PFSK-1 (cell line): ENCODE measurements at regions not wholly inside any gene's neighbourhood (a gene's known extent, or its start where the extent isn't known, plus 50 kb on each side); places are given as distances from the start of the nearest gene placed in this dataset.

Experiments
- FOXP2 ChIP-seq: optimal IDR thresholded peaks from 2 replicates; pipeline ENCODE3; 2011; ENCODE audit warnings: borderline replicate concordance, control low read depth, inconsistent platforms; ENCODE audit not compliant: insufficient read depth; ENCODE audit errors: extremely low read length, extremely low read depth
- POLR2AphosphoS5 ChIP-seq: IDR thresholded peaks from 2 replicates; pipeline ENCODE4 v1.6.1; 2012; ENCODE audit warnings: low read depth, mild to moderate bottlenecking, control low read depth, low read length, moderate library complexity
- REST ChIP-seq, 2 experiments: IDR thresholded peaks; 2 replicates each; pipeline versions ENCODE4 v1.6.1 to v1.8.0; 2011 to 2012; ENCODE audit warnings: low read depth in 2 of 2, low read length in 2 of 2, control low read depth in 1 of 2, inconsistent platforms in 1 of 2, mild to moderate bottlenecking in 1 of 2, moderate library complexity in 1 of 2; ENCODE audit not compliant: insufficient read depth in 1 of 2
- SIN3A ChIP-seq: IDR thresholded peaks from 2 replicates; pipeline ENCODE4 v1.6.1; 2012; ENCODE audit warnings: mild to moderate bottlenecking, low read length, moderate library complexity, borderline replicate concordance; ENCODE audit not compliant: insufficient read depth
- TAF1 ChIP-seq: IDR thresholded peaks from 2 replicates; pipeline ENCODE4 v1.6.1; 2012; ENCODE audit warnings: low read length, control low read depth, borderline replicate concordance; ENCODE audit not compliant: insufficient read depth

- TF ChIP-seq REST (IDR thresholded peaks at IDR 0.05; ENCODE audit: insufficient read depth in 1 of 2, low read depth in 2 of 2, low read length in 2 of 2) (no peak), TAF1 (no peak), FOXP2 (no peak), SIN3A (no peak), POLR2AphosphoS5 (no peak)
Observed at GRCh38 chr2:147530033-147530432, 314.8 kb upstream of the ACVR2A start.

DNA sequence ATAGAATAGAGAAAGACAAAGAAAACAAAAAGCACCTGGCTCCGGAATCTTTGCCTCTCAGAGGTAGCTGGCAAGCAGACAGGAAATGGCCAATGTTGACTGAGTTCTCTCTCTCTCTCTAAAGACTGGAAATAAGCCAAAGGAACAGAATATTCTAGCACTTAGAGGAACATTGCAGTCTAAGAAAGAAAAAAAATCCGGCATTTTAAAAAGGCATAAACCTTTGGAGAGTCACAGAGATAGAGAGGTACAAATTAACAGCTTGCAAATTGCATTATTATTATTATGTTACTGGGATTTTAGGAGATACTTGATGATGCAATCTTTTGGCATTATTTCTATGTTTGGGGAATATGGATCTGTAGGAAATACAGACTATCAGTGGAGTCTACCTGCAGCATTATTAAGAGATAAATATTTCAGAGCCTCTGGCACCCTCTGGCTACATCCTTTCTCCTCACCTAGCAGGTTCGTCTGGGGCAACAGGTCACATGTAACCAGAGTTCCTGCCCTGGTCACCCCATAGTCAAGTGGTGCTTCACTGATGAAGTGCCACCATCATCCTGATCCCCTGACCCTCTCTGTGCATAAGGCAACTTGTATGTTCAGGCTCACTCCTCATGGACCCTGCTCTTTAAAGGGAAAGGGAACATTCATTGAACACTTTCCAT, 318.9 kb upstream of the ACVR2A start:
- no peak for TF ChIP-seq REST (IDR thresholded peaks at IDR 0.05; ENCODE audit: insufficient read depth in 1 of 2, low read depth in 2 of 2, low read length in 2 of 2)
- no peak for TF ChIP-seq POLR2AphosphoS5
- TF ChIP-seq FOXP2 = no peak
- TF ChIP-seq TAF1 = no peak
- TF ChIP-seq SIN3A = no peak

GRCh38 chr2:147524912-147525311, 319.9 kb upstream of the ACVR2A start:
- TF ChIP-seq FOXP2 (no peak), TAF1 (no peak), SIN3A (no peak), POLR2AphosphoS5 (no peak), REST (IDR thresholded peaks at IDR 0.05; ENCODE audit: insufficient read depth in 1 of 2, low read depth in 2 of 2, low read length in 2 of 2) (no peak)

- TF ChIP-seq FOXP2 = no peak
- no peak for TF ChIP-seq SIN3A
- no peak for TF ChIP-seq REST (IDR thresholded peaks at IDR 0.05; ENCODE audit: insufficient read depth in 1 of 2, low read depth in 2 of 2, low read length in 2 of 2)
- TF ChIP-seq TAF1 = no peak
- no peak for TF ChIP-seq POLR2AphosphoS5
Observed at GRCh38 chr2:147523415-147523814, 321.4 kb upstream of the ACVR2A start.

- no peak for TF ChIP-seq POLR2AphosphoS5
- TF ChIP-seq FOXP2 = no peak
- TF ChIP-seq TAF1 = no peak
- no peak for TF ChIP-seq SIN3A
- TF ChIP-seq REST (IDR thresholded peaks at IDR 0.05; ENCODE audit: insufficient read depth in 1 of 2, low read depth in 2 of 2, low read length in 2 of 2) = no peak
Observed at GRCh38 chr2:147521936-147522335, 322.9 kb upstream of the ACVR2A start.
